HS-5 (cell line): ENCODE measurements at regions not wholly inside any gene's neighbourhood (a gene's known extent, or its start where the extent isn't known, plus 50 kb on each side); places are given as distances from the start of the nearest gene placed in this dataset.
"Not testable (repeated sequence)": the region's sequence is repeated elsewhere in the genome, so short reads cannot be mapped to it uniquely, and the experiment has no call there.

Experiments used
- DNase-seq: peaks from one replicate; pipeline ENCODE4 v3.0.0-alpha.2; 2012; ENCODE audit warnings: low read depth

DNA sequence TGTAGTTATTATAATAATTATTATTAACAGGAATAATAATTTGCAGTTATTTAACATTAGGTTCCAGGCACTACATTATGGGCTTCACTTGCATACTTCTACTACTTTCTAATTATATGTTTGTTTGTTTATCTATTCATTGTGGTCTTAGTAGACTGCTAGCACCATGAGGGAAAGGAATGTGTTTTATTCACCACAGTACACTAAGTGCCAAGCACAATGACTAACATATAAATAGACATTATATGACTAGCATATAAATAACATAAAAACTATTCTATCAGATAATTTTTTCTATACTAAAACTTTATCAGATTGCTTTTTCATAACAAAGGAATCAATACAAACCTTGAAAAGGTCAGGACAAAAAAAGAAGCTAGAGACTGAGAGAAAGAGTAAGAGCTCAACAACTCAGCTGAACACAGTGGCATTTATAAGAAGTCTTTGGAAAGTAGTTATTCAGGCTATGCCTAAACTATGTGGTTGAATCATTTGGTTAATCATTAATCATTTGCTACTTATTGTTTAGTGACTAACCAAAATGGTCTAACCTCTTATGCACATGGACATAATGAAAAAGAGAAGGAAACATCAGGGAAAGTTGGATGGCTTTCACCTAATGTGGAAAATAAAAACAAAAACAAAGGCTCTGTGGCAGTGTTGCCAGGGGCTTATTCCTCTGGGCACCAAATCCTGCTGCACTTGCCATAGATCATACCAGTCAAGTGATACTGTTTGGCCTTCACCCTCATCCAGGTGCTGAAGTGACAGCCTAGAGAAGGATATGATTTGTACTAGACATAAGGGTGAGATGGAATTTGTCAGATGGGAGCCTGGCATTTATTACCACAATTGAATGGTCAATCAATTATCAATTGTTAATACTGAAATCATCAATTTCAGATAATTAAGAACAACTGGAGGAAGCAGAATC lies 174.9 kb downstream of the ETAA1 start:
- no peak for DNase-seq

GRCh38 chr2:67572721-67573435 lies 175.7 kb downstream of the ETAA1 start:
- DNase-seq: no peak

DNA sequence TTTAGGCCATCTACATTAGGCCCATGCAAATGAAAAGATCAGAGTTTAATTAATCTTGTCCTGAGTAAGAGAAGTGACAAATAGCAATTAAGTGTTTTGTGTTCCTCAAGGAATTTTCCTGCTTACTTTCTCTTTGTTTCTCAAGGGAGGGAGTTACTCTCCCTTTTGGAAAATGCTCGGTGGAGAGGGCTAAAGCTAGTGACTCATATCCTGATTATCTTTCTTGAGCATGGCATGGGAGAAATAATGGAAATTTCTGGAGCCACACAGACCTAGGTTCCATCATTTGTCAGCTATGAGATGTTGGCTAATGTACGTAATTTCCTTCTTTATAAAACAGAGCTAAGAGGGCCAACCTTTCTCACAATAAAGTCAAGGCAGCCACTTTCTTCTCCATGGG lies 177.1 kb downstream of the ETAA1 start:
- DNase-seq: no peak

GRCh38 chr2:67576226-67576625 lies 179.1 kb downstream of the ETAA1 start:
- DNase-seq: no peak

GRCh38 chr2:67576991-67577390 lies 179.9 kb downstream of the ETAA1 start:
- no peak for DNase-seq

- DNase-seq: no peak
Measured at GRCh38 chr2:67579216-67579615, 182.1 kb downstream of the ETAA1 start.

GRCh38 chr2:67579806-67580205 lies 182.7 kb downstream of the ETAA1 start:
- DNase-seq: no peak

DNA sequence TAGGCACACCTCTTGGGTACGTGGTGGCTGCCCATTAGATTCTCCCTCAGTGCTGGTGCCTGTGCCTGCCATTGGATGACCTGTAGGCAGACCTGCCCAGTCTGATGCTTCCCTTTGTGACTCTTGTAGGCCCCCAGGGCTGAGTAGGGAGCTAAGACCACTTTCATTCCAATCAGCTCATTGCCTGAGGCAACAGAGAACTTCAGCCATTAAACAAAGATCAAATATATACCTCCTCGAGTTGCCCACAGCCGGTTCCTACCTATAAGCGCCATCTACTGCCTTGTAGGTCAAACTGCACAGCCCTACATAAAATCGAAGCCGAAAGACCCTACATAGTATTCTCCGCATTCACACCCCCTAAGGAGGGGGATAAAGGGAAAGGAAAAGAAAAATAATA lies 184.6 kb downstream of the ETAA1 start:
- no peak for DNase-seq

DNA sequence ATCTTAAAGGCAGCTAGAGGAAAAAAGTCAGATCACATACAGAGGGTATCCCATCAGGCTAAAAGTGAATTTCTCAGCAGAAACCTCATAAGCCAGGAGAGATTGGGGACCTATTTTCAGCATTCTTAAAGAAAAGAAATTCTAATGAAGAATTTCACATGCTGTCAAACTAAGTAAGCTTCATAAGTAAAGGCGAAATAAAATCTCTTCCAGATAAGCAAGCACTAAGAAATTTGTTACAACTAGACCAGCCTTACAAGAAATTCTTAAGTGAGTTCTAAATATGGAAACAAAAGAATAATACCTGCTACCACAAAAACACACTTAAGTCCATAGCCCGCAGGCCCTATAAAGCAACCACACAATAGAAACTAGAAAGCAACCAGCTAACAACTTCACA lies 186.1 kb downstream of the ETAA1 start:
- no peak for DNase-seq

- DNase-seq: no peak
Measured at GRCh38 chr2:67585400-67585799, 188.3 kb downstream of the ETAA1 start.

GRCh38 chr2:67589121-67589520 lies 192.0 kb downstream of the ETAA1 start:
- DNase-seq: not testable (repeated sequence)

DNA sequence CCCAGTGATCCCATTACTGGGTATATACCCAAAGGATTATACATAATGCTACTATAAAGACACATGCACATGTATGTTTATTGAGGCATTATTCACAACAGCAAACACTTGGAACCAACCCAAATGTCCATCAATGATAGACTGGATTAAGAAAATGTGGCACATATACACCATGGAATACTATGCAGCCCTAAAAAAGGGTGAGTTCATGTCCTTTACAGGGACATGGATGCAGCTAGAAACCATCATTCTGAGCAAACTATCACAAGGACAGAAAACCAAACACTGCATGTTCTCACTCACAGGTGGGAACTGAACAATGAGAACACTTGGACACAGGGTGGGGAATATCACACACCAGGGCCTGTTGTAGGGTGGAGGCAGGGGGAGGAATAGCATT lies 197.4 kb downstream of the ETAA1 start:
- DNase-seq: not testable (repeated sequence)

- DNase-seq: no peak
Measured at GRCh38 chr2:67596871-67597270, 199.7 kb downstream of the ETAA1 start.

- no peak for DNase-seq
Measured at GRCh38 chr2:67599561-67599960, 202.4 kb downstream of the ETAA1 start.

- DNase-seq: no peak
Measured at GRCh38 chr2:67600222-67600871, 203.2 kb downstream of the ETAA1 start.

GRCh38 chr2:67600946-67601345 lies 203.8 kb downstream of the ETAA1 start:
- peak; percentile 41 for DNase-seq

DNA sequence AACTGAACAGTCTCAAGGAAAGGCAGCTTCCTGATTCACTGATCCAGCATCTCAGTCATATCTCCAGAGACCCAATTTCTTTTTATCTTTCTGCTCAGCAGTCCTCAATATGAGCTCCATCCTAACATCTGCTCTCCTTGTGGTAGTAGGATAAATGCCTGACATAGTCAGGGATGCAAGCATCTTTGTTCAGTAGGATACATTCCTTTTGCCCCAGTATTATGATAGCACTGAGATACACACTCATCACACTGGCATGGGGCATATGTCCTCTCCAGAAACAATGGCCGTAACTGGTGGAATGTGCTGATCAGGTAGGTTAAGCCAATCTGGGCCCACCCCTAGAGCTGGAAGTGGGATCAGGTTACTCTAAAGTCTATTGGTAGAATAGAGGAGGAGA lies 207.2 kb downstream of the ETAA1 start:
- peak; percentile 63 for DNase-seq

- no peak for DNase-seq
Measured at GRCh38 chr2:67612576-67613042, 215.5 kb downstream of the ETAA1 start.

GRCh38 chr2:67613227-67613626 lies 216.1 kb downstream of the ETAA1 start:
- no peak for DNase-seq

GRCh38 chr2:67614454-67614853 lies 217.3 kb downstream of the ETAA1 start:
- no peak for DNase-seq

- DNase-seq: no peak
Measured at GRCh38 chr2:67616749-67617148, 219.6 kb downstream of the ETAA1 start.

- DNase-seq: no peak
Measured at GRCh38 chr2:67619204-67619603, 222.1 kb downstream of the ETAA1 start.

DNA sequence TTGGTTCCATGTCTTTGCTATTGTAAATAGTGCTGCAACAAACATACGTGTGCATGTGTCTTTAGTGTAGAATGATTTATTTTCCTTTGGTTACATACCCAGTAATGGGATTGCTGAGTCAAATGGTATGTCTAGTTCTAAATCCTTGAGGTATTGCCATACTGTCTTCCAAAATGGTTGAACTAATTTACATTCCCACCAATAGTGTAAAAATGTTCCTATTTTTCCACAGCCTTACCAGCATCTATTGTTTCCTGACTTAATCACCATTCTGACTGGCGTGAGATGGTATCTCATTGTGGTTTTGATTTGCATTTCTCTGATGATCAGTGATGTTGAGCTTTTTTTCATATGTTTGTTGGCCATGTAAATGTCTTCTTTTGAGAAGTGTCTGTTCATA lies 226.6 kb downstream of the ETAA1 start:
- DNase-seq: not testable (repeated sequence)
